GM18520 (cell line): ENCODE measurements at regions not wholly inside any gene's neighbourhood (a gene's known extent, or its start where the extent isn't known, plus 50 kb on each side); places are given as distances from the start of the nearest gene placed in this dataset.

Experiments
- ATAC-seq: cut with Tn5 transposase; IDR thresholded peaks from one replicate; pipeline ENCODE4 v1.9.1; 2021; ENCODE audit not compliant: unreplicated experiment

DNA sequence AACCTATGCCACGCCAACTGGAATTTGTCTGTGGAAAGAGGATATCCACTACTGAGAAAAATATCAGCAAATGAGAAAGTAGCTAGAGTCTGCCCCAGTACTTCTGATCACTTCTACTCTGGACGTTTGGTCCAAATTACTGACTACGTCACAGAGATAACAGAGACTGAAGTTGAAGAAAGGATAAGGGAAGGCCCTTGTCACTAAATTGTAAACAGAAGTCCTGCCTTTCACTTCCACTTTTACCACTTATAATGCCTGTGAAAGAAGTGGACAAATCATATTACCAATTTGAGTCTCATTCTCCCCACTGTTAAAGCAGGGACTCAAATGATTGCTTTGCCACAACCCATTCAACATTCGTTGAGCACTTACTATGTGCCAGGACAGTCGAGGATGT lies 173.9 kb upstream of the ERBB4 start:
- ATAC-seq, result no peak

DNA sequence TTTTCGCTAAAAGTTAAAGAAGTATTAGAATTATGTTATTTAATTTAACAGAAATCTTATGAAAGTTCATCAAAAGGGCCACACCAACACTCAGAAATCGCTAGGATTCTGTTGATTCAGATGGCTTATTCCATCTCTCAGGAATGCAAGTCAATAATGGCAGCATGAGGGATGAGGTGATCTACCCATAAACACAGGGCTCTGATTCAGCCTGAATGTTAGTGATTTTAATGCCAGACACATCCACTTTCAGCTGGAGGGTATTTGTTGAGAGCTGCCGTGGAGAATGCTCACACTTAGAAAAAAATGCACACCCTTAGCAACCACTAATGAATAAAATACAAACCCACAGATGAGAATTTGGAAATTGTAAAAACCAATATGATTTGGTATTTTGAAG lies 173.3 kb upstream of the ERBB4 start:
- no peak for ATAC-seq

DNA sequence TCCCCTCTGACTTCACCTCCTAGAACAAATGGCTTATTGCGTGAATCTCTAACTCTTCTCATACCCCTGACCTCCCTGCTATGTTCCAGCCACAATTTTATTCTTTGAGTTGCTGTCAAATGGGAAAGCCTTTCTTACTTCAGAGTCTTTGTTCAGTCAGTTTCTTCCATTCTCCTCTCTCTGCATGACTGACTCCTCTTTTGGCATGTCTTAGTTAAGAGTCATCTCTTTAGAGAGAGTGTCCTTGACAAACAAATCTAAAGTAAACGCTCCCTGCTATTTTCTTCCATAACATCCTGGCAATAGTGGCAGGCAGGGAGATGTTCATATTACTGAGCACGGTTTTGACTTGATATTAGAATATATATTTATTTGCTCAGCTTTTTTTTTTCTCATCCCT lies 170.7 kb upstream of the ERBB4 start:
- no peak for ATAC-seq

DNA sequence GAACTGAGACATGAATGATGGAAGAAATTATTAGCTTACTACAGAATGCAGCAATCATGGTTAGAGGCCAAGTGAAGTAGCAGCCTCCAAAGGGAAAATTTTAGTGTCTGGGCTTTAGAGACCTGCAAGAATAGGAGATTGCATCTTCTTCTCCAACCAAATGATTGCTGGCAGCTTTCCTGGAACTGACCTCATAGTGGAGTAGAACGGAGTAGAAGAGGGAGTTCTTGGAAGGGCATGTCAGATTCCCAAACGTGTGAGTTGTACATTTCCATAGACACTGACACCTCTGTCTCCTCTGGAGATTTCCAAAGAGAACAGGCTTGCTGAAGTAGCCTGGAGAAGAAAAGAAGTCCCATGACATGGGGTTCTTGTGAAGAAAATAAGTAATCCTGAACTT lies 169.8 kb upstream of the ERBB4 start:
- ATAC-seq, result no peak

DNA sequence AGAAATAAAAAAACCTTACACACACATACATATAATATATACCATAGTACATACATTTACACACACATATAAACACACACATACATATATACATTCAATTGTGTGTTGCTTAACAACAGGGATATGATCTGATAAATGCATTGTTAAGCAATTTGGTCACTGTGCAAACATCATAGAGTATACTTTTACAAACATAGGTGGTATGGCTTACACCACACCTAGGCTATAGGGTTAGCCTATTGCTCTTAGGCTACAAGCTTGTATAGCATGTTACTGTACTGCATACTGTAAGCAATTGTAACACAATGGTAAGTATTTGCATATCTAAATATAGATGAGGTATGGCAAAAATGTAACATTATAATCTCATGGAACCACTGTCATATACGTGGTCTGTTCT lies 156.8 kb upstream of the ERBB4 start:
- ATAC-seq, result no peak

DNA sequence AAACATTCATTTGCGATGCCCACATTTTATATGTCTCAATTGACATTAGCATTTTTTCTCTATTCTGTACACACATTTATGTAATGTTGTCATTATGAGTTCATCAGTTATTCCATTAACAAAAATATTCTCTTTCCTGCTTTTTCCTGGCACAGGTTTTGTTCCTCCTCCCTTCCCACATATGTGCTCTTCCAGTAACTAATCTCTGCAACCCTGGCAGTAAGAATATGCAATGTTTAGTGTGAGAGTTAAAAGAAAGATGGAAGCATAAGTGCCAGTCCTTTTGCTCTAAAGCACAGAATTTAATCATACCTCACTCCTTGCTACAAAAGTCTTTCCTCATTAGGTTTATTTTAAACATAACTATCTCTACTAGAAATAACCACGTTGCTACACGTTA lies 155.8 kb upstream of the ERBB4 start:
- no peak for ATAC-seq

DNA sequence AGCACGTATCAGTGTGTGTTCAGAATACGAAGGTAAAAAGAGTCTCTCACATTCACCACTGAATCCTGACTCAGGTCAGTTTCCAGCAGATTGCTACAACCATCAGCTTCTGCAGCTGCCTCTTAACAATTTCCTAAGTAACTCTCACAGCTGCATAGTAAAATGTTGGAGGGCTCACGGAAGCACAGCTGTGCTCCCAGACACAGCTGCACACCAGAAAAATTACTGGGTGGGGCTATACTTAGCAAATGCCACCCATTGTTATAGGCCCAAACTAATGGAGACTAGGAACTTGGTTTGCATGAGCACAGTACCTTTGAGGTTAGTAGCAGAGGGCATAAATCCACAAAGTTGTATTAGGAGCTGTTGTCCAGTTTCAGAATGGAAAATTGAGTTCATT lies 153.9 kb upstream of the ERBB4 start:
- ATAC-seq, result no peak

DNA sequence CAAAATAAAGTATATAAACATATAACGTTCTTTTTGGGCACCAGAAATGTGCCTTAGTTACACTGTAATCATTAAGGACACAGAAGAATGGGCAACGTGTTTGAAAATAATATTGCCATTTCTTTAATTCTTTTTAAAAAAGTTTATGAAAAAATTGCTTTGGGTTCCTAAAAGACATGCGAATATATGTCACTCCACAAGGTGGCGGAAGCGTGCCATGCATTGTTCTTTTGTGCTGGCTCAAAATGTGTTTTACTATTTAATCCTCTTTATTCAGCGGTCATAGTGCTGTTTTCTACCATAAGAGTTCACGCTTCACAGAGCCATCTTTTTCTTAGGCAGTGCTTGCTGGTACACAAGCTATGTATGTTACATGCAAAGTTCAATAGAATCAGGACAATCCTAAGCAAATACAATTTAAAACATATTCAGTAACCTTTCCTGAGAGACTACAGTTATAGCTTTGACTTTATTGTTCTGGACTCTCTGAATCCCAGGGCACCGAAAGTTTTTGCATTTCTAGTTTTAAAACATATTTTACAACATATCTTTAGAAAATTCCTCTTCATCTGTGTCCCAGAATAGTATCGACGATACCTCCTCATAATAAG lies 147.8 kb upstream of the ERBB4 start:
- ATAC-seq, result peak; percentile 66

DNA sequence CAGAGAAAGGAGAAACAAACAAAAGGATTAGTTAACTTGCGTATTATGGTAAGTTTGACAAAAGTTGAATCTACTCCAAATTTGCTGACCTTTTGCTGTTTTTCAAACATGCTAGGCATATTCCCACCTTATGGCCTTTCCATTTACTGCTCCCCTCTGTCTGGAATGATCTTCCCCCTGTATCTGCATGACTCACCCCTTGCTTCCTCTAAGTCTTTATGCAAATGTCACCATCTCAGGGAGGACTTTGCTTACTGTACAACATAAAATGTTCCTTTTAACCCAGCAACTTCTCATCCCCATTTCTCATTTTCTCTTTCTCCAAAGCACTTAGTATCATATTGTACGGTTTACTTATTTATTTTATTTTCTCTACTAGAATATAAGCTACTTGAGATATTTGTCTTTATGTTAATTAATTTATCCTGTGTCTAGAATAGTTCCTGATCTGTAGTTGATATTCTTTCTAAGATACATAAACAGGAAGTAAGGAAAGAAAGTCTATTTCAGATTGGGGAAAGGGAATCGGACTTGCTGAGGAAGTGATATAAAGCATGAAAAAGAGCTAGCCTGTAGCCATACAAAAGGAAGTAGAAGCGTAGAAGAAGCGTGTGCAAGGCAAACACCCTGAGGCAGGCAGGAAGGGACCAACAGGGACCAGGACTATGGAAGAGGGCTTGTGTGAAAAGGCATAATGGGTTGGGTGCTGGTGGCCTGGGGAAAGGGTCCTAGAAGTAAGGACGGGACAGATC lies 144.9 kb upstream of the ERBB4 start:
- ATAC-seq, result no peak

DNA sequence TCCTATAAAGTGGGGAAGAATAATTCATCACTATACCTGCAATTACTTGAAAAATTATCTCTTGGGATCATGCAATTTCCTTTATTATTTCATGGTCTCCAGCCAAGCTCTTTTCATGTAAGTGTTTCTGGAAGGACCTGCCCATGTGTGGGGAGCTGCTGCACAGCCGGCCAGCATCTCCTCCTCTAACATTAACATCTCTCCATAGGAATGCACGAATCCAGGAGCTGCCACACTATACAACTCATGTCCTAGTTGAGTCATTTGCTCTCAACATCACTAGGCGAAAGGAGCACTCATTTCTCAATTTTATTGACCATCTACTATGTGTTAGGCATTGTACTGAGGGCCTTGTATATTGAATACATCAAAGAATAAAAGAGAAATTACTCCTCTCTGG lies 144.3 kb upstream of the ERBB4 start:
- ATAC-seq, result no peak

DNA sequence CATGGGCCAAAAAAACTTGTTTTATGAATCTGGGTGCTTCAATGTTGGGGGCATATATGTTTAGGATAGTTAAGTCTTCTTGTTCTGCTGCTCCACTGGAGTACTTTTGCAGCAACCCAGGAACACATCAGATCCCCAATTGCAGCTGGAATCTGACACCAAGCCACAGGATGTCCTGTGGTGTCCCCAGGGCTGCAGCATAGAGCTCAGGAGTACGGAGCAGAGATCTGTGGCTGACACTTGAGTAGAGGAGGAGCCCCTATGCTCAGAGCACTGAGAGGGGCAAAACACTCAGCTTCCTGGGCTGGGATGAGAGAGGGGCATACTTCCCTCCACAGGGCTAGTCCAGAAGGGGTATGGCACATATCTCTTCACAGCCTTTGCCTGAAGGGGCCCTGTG lies 138.9 kb upstream of the ERBB4 start:
- ATAC-seq, result no peak

DNA sequence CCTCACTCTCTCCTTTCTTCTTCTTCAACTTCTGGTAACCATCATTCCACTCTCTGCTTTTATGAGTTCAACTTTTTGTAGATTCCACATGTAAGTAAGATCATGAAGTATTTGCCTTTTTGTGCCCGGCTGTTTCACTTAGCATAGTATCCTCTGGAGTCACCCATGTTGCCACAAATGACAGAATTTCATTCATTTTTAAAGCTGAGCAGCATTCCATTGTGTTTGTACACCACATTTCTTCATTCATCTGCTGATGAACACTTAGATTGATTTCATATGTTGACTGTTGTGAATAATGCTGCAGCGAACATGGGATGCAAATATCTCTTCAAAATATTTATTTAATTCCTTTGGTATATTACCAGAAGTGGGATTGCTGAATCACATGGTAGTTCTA lies 133.6 kb upstream of the ERBB4 start:
- no peak for ATAC-seq

DNA sequence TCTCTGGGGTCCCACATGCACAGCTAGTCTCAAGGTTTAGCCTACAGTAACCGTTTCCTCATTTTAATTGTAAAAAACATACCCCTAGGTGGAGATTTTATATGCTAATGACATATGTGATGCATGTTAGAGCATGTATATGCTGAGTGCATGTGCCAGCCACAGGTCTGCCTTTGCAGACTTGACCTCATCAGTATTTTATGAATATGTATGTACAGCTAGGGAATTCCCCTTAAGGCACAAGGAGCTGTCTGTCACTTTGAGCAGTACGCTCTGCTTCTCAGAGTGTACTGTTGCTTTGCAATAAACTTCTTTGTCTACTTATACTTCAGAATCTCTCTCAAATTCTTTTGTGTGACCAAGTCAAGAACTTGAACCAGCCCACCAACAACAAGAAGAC lies 131.2 kb upstream of the ERBB4 start:
- peak; percentile 76 for ATAC-seq

DNA sequence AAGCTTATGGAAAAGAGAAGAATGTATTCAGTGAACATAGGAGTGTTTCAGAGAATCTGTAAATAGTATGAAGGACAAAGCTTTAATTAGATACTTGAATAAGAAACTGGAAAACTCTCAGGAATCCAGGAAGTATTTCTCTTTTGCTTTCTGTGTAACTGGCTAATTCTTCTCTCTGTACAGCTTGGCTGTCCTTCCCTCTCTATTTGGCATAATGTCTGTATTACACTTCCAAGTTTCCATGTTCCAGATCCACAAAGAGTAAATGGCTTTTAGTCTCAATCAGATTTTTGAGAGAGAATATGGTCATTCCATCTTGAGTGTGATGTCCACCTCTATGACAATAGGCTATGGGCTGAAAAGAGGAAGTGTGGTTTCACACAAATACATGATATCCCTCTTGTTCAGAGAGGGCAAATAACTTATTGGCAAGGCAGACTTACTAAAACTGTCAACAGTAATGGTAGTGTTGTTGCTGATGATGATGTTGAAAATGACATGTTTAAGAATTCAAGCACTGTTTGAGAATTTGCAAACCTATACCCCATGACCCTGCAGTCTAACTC lies 129.2 kb upstream of the ERBB4 start:
- peak; percentile 44 for ATAC-seq

DNA sequence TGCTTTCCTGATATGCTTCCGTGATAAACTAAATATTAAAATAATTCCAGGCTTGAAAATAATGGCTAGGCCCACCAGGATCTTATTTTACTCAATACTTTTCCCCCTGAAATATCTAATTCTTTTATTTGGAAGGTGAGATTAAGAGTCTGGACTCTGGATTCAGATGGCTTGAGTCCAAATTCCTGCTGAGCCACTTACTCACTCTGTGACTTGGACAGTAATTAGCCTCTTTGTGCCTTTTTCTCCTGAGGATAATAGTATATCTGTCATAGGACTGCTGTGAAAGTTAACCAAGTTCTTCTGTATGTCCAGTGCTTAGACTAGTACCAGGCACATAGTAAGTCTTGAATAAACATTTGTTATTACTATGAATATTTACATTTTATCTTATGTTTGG lies 127.3 kb upstream of the ERBB4 start:
- ATAC-seq, result no peak

DNA sequence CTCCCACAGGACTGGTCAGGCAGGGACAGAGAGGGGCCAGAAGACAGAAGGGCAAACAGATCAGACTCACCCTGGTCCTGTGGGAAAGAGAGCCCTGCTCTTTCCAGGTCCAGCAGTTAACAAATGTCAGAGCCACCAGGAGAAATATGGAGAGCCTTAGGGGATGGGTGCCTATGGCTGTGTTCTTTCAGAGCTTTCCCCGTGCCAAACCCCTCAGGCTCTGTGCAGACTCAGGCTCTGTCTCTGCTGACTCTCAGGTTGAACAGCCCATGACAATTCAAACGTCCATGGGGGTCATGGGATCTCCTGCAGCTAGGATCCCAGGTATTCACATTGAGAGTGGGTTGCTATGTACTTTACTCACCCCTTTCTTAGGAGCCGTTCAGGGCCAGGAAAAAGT lies 120.8 kb upstream of the ERBB4 start:
- no peak for ATAC-seq

DNA sequence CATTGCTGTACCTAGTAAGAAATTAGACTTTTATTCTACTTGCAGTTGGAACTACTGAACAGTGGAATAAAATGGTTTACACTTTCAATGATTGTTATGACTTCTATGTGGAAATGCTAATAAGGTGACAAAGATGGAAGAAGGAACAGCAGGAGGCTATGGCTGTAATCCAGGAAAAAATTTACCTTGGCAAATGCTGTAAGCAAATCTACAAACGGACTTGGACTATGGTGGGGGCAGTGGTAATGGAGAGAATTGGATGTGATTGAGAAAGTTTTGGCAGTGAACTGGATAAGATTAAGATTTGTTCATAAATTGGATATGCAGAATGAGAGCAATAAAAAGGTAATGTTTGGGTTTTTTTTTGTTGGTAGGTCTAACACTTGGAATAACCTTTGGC lies 111.0 kb upstream of the ERBB4 start:
- no peak for ATAC-seq

DNA sequence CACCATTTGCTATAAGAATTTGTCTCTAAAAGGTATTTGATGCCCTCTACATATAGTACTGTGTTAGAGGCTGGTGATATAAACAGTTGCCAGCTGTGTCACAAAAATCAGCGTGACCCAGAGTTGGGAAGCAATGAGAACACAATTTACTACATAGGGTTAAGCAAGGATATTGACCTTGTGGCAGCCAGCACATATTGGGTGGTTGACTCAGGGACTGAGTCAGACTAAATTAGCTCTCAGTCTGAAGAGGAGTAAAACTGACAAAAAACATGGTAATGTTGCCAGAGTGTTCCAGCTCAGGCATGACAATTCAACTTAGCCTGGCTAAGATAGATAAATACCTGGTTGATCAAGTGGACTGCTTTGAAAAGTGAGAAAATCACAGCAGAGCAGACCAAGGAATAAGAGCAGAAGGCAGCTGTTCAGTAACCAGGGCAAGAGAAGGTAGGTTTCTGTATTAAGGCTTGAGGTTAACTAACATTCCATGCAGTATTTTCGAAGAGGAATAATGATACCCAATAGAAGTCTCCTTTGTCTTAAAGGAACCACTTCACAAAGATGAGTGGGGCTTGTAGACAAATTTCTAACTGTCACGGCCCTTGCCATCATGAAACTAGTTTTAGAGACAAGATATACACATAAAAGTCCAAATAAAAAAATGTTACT lies 108.2 kb upstream of the ERBB4 start:
- no peak for ATAC-seq

DNA sequence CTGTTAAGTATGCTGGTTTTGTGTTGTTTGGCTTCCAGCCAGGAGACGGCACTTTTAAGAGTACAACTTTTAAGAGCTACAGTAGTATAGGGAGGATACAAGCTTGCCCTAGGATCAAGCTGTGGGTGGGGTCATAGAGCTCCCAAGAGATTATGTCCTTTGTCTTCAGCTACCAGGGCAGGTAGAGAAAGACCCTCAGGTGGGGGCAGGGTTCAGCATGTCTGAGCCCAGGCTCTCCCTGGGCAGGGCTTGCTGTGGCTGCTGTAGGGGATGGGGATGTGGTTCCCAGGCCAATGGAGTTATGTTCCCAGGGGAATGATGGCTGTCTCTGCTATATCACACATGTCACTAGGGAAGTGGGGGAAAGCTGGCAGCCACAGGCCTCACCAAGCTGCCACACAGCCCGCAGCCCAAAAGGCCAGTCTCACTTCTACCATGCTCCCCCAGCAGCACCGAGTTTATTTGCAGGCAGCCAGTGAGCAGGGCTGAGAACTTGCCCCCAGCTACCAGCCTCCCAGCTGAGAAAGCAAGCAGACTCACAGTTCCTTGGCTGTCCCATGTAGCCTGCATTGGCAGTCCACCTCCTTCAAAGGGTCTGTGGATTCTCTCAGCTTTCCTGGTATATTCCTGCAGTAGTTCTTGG lies 105.7 kb upstream of the ERBB4 start:
- no peak for ATAC-seq

DNA sequence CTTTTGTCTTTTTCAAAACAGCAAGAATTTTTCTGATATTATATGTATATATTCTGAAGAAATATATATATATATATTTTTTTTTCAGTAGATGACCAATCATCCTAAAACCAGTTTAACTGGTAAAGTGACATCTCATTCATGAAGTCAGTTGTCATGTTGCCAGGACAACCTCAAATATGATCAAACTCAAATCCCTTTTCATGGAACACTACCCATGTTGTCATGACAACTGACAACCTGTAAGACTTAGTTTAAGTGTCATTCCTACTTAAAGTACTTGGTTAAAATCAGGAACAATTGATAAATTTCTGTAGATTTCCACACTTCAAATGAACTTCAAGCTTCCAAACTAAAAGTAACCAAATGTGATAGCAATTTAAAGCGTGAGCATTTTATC lies 101.8 kb upstream of the ERBB4 start:
- ATAC-seq, result no peak

DNA sequence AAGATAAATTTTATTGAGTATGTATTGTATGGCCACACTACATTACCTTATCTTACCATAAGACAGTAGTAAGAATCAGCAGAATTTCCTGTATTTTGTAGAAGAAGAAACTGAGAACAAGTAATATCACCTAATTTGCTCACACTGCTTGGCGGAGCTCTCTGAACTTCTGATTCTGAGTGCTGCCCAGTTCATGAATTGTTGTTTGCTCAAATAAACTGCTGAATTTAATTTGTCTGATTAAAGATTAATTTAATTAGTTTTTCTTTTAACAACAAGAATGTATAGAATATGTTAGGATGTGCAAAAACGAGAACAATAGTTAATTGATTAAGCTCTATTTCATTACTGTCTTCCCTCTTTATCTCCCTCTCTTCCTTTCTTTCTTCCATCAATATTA lies 100.1 kb upstream of the ERBB4 start:
- no peak for ATAC-seq

DNA sequence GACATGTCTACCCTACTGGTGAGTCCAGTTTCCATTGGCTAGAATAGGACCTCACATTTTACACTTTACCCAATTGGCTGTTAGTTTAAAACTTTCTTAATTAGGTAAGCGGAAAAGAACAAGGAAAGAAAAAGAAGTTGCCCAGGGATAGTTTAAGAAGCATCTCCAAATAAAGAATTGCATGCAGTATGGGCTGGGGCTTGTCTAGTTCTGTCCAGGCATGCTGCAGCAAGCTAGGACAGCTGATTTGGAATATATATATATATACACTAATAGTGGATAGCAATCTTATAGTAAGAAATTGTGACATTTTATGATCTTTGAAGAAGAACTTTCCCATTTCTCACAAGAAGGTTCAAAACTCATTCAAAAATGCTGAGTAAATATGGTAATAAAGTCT lies 90.0 kb upstream of the ERBB4 start:
- ATAC-seq, result no peak
